HG03039 (cell line): ENCODE measurements at regions not wholly inside any gene's neighbourhood (a gene's known extent, or its start where the extent isn't known, plus 50 kb on each side); places are given as distances from the start of the nearest gene placed in this dataset.
"Not testable (repeated sequence)": the region's sequence is repeated elsewhere in the genome, so short reads cannot be mapped to it uniquely, and the experiment has no call there.

Experiments used
- ATAC-seq: cut with Tn5 transposase; IDR thresholded peaks from one replicate; pipeline ENCODE4 v1.9.1; 2021; ENCODE audit warnings: mild to moderate bottlenecking, moderate library complexity; ENCODE audit not compliant: unreplicated experiment

- ATAC-seq: no peak
Measured at GRCh38 chr5:90287036-90287435, 122.5 kb downstream of the CETN3 start.

- ATAC-seq: no peak
Measured at GRCh38 chr5:90285581-90285980, 124.0 kb downstream of the CETN3 start.

- ATAC-seq: no peak
Measured at GRCh38 chr5:90284375-90284774, 125.2 kb downstream of the CETN3 start.

GRCh38 chr5:90279091-90279490 lies 130.5 kb downstream of the CETN3 start:
- no peak for ATAC-seq

DNA sequence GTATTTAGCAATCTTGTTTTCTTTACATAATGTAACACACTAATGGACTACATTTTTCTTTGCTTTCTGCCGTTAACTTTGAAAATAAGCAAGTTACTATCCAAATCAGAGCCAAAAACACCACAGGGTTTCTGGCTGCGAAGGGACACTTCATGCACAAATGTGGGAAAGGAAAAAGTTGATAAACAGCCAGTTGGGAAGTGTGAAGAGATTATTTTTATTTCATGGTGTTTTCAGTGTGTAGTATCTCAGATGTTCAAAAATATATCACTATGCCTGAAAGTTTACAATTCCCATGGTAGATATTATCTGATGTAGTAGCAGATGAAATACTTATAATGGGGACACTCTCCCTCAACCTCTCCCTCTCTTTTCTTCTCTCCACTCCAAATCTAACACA lies 135.3 kb downstream of the CETN3 start:
- ATAC-seq: no peak

GRCh38 chr5:90267646-90268045 lies 141.9 kb downstream of the CETN3 start:
- ATAC-seq: no peak

GRCh38 chr5:90265545-90265857 lies 144.1 kb downstream of the CETN3 start:
- ATAC-seq: no peak

DNA sequence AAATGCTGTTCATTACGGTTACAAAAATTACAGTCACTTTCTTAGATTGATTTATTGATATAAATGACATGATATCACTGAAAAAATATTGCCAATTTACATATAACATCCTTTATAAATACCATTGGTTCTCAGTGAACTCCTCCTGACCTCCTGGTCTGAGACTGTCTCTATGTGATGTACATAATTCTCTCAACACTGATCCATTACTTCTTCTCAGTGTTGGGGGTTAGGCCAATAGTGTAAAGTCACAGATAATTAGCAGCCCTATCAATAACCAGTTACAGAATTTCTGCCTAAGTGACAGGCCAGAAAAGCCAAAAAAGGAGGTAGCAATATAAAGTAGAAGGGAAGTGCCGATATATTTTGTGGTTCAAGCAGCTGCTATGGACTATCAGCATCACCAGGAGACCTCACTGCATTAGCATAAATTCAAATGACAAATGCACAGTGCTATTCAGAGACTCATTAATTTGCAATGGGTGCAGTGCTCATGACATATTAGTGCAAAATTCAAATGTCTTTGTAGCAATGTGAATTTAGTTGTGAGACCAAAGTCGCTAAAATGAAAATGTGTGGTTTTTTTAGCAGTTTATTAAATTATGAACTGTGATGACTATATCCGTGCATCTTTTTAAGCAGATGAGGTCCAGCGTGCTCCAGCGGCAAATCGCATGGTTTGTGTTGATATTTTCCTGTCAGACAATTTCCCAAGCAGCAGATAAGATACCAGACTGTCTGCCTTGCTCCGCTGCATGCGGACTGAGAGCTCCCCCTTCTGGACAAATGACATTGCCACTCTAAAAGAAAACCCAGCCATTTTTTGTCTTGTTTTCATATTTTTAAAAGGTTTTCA lies 144.6 kb downstream of the CETN3 start:
- peak; percentile 75 for ATAC-seq

GRCh38 chr5:90263102-90263820 lies 146.3 kb downstream of the CETN3 start:
- no peak for ATAC-seq

DNA sequence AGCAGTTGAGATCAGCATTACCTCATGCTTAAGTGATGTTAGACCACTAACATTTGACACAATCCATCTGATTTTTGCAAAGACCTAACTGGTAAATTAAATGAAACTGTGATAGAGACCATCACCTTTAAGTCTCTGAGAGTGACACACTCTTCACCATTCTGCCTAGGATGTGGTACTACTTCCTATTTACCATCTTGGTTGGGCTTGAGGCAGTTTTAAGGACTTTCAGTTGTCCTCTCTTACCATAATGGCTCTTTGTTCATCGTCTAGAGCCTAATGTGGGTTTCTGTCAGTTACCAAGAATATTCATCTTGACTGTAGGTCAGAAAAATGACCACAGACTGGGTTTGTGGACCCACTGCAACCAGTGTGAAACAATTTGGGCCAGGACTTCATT lies 158.1 kb downstream of the CETN3 start:
- no peak for ATAC-seq

DNA sequence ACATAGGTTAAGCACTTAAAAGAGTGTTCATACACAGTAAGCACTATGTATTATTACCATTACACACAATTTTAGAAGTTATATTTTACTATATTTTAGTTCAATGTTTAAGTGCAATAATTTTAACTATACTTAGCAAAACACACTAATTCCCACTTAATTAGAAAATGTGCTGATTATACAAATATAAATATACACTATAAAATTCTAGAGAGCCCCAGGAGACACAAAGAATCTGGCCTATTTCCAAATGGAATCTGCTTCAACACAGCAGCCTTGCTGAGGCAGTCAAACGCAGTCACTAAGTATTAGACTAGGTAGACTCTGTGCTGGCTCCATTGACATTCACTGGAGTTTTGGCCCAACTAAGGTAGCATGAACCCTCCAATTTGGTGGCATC lies 160.9 kb downstream of the CETN3 start:
- no peak for ATAC-seq

- not testable (repeated sequence) for ATAC-seq
Measured at GRCh38 chr5:90243848-90244247, 165.7 kb downstream of the CETN3 start.

- no peak for ATAC-seq
Measured at GRCh38 chr5:90233476-90233875, 176.1 kb downstream of the CETN3 start.

DNA sequence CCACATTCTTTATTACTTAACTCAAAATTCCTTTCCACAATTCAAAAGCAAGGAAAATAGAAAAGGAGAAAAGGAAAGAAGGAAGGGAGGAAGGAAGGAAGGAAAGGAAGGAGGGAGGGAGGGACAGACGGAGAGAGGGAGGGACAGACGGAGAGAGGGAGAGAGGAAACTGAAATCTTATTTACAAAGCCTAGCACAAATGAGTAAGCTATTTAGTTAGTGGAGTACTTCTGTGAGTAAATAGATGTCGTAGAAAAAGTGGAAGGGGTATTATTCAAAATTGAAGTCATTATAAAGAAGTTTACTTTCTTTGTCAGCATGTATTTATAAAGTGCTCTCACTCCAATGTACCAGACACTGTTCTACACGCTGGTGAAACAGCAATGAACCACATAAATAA lies 177.9 kb downstream of the CETN3 start:
- no peak for ATAC-seq

GRCh38 chr5:90227683-90228082 lies 181.9 kb downstream of the CETN3 start:
- no peak for ATAC-seq

GRCh38 chr5:90226433-90227099 lies 183.0 kb downstream of the CETN3 start:
- no peak for ATAC-seq

- no peak for ATAC-seq
Measured at GRCh38 chr5:90224342-90224741, 185.2 kb downstream of the CETN3 start.

- ATAC-seq: no peak
Measured at GRCh38 chr5:90223756-90224155, 185.8 kb downstream of the CETN3 start.

GRCh38 chr5:90221951-90222350 lies 187.6 kb downstream of the CETN3 start:
- no peak for ATAC-seq

DNA sequence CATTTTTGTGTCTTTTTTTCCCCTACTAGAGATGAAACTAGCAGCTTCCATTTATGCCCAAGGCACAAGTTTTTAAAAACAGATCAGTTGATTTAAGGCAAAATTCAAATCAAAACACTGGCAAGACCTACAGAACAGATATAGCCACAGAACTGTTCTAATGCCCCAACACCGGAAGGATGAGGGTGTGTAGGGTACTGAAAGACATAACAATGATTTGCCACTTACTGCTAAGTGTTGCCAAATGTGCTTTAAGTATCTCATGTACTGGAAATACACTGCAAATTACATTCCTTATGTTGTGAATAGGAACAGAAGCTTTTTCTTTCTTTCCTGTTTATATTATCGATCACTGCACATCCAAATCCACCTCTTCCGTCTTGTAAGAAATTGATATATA lies 189.0 kb downstream of the CETN3 start:
- no peak for ATAC-seq

- ATAC-seq: no peak
Measured at GRCh38 chr5:90214991-90215390, 194.6 kb downstream of the CETN3 start.

DNA sequence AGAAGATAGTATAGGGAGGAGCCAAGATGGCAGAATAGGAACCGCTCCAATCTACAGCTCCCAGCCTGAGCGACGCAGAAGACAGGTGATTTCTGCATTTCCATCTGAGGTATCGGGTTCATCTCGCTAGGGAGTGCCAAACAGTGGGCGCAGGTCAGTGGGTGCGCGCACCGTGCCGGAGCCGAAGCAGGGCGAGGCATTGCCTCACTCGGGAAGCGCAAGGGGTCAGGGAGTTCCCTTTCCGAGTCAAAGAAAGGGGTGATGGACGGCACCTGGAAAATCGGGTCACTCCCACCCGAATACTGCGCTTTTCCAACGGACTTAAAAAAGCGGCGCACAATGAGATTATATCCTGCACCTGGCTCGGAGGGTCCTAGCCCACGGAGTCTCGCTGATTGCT lies 201.2 kb downstream of the CETN3 start:
- ATAC-seq: not testable (repeated sequence)
